ENCODE measurements at regions not wholly inside any gene's neighbourhood (a gene's known extent, or its start where the extent isn't known, plus 50 kb on each side); places are given as distances from the start of the nearest gene placed in this dataset.
"Not testable (repeated sequence)": the region's sequence is repeated elsewhere in the genome, so short reads cannot be mapped to it uniquely, and the experiment has no call there.

DNA sequence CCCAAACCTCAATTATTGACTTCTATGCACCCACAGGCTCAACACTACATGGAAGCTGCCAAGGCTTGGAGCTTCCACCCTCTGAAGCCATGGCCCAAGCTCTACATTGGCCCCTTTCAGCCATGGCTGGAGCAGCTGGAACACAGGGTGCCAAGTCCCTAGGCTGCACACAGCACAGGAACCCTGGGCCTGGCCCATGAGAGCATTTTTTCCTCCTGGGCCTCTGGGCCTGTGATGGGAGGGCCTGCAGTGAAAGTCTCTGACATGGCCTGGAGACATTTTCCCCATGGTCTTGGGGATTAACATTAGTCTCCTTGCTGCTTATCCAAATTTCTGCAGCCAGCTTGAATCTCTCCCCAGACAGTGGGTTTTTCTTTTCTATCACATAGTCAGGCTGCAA lies 100.6 kb upstream of the NAV2 start:
- TF ChIP-seq, protein P1, sequence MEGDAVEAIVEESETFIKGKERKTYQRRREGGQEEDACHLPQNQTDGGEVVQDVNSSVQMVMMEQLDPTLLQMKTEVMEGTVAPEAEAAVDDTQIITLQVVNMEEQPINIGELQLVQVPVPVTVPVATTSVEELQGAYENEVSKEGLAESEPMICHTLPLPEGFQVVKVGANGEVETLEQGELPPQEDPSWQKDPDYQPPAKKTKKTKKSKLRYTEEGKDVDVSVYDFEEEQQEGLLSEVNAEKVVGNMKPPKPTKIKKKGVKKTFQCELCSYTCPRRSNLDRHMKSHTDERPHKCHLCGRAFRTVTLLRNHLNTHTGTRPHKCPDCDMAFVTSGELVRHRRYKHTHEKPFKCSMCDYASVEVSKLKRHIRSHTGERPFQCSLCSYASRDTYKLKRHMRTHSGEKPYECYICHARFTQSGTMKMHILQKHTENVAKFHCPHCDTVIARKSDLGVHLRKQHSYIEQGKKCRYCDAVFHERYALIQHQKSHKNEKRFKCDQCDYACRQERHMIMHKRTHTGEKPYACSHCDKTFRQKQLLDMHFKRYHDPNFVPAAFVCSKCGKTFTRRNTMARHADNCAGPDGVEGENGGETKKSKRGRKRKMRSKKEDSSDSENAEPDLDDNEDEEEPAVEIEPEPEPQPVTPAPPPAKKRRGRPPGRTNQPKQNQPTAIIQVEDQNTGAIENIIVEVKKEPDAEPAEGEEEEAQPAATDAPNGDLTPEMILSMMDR (IDR thresholded peaks at IDR 0.05; ENCODE audit: insufficient read depth, low read length), result not testable (repeated sequence)
- not testable (repeated sequence) for TF ChIP-seq POLR2AphosphoS5 (IDR thresholded peaks at IDR 0.05; ENCODE audit: low read depth); GABPA (IDR thresholded peaks at IDR 0.05; ENCODE audit: low read depth); SPI1 (IDR thresholded peaks at IDR 0.05; ENCODE audit: borderline replicate concordance, low read depth)
- TF ChIP-seq, protein P2, sequence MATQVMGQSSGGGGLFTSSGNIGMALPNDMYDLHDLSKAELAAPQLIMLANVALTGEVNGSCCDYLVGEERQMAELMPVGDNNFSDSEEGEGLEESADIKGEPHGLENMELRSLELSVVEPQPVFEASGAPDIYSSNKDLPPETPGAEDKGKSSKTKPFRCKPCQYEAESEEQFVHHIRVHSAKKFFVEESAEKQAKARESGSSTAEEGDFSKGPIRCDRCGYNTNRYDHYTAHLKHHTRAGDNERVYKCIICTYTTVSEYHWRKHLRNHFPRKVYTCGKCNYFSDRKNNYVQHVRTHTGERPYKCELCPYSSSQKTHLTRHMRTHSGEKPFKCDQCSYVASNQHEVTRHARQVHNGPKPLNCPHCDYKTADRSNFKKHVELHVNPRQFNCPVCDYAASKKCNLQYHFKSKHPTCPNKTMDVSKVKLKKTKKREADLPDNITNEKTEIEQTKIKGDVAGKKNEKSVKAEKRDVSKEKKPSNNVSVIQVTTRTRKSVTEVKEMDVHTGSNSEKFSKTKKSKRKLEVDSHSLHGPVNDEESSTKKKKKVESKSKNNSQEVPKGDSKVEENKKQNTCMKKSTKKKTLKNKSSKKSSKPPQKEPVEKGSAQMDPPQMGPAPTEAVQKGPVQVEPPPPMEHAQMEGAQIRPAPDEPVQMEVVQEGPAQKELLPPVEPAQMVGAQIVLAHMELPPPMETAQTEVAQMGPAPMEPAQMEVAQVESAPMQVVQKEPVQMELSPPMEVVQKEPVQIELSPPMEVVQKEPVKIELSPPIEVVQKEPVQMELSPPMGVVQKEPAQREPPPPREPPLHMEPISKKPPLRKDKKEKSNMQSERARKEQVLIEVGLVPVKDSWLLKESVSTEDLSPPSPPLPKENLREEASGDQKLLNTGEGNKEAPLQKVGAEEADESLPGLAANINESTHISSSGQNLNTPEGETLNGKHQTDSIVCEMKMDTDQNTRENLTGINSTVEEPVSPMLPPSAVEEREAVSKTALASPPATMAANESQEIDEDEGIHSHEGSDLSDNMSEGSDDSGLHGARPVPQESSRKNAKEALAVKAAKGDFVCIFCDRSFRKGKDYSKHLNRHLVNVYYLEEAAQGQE (IDR thresholded peaks at IDR 0.05; ENCODE audit: insufficient replicate concordance, low read depth), result not testable (repeated sequence)

Data from HL-60 (cell line).